Immature natural killer cell (primary cell): ENCODE measurements at regions not wholly inside any gene's neighbourhood (a gene's known extent, or its start where the extent isn't known, plus 50 kb on each side); places are given as distances from the start of the nearest gene placed in this dataset.
"Not testable (repeated sequence)": the region's sequence is repeated elsewhere in the genome, so short reads cannot be mapped to it uniquely, and the experiment has no call there.

Experiments
- DNase-seq, 3 donors: peaks; one replicate each; pipeline ENCODE4 v3.0.0; 2022; ENCODE audit warnings: mixed read lengths in 1 of 3
- H3K27ac Mint-ChIP-seq, 6 donors: one replicate each; pipeline ENCODE4 v1.8.0; 2020; ENCODE audit warnings: mixed read lengths in 6 of 6, mild to moderate bottlenecking in 5 of 6, inconsistent platforms in 4 of 6, moderate library complexity in 3 of 6
- H3K27me3 Mint-ChIP-seq, 3 donors: one replicate each; pipeline ENCODE4 v1.8.0; 2020 to 2021; ENCODE audit warnings: low read depth in 3 of 3, mild to moderate bottlenecking in 3 of 3, mixed read lengths in 3 of 3, moderate library complexity in 3 of 3, inconsistent platforms in 1 of 3
- H3K36me3 Mint-ChIP-seq, 3 donors: one replicate each; pipeline ENCODE4 v1.8.0; 2020; ENCODE audit warnings: mixed read lengths in 3 of 3, inconsistent platforms in 2 of 3, mild to moderate bottlenecking in 2 of 3
- H3K4me1 Mint-ChIP-seq, 2 donors: one replicate each; pipeline ENCODE4 v1.8.0; 2020; ENCODE audit warnings: inconsistent platforms in 2 of 2, mild to moderate bottlenecking in 2 of 2, mixed read lengths in 2 of 2, moderate library complexity in 1 of 2
- H3K4me3 Mint-ChIP-seq, 5 donors: one replicate each; pipeline ENCODE4 v1.8.0; 2020; ENCODE audit warnings: mild to moderate bottlenecking in 5 of 5, mixed read lengths in 5 of 5, inconsistent platforms in 3 of 5, moderate library complexity in 3 of 5
- H3K9me3 Mint-ChIP-seq, 6 donors: one replicate each; pipeline ENCODE4 v1.8.0; 2020; ENCODE audit warnings: mild to moderate bottlenecking in 6 of 6, mixed read lengths in 6 of 6, inconsistent platforms in 4 of 6, moderate library complexity in 3 of 6

- Mint-ChIP-seq H3K27ac (no peak overlapping the region), H3K27me3 (peaks cover 0 to 5% (median 4%) of the 10 kb centered on the region in 3 donors), H3K4me1 (no peaks in the 10 kb centered on the region), H3K36me3 (no peaks in the 10 kb centered on the region), H3K4me3 (no peak overlapping the region), H3K9me3 (peaks cover 0 to 13% (median 2%) of the 10 kb centered on the region in 6 donors)
- no peak for DNase-seq
Observed at GRCh38 chr5:16987776-16988175, 51.7 kb upstream of the MYO10 start.

- not testable (repeated sequence) for DNase-seq, H3K36me3 Mint-ChIP-seq, H3K4me1 Mint-ChIP-seq, H3K4me3 Mint-ChIP-seq, H3K27ac Mint-ChIP-seq, H3K27me3 Mint-ChIP-seq, H3K9me3 Mint-ChIP-seq
Observed at GRCh38 chr5:16990817-16991520, 54.9 kb upstream of the MYO10 start.

- no peak for DNase-seq
- Mint-ChIP-seq H3K27ac (no peak overlapping the region), H3K27me3 (peaks cover 3 to 5% (median 4%) of the 10 kb centered on the region in 3 donors), H3K4me3 (no peak overlapping the region), H3K4me1 (no peaks in the 10 kb centered on the region), H3K36me3 (peaks cover 0 to 4% (median 0%) of the 10 kb centered on the region in 3 donors), H3K9me3 (peaks cover 0 to 10% (median 7%) of the 10 kb centered on the region in 6 donors)
Observed at GRCh38 chr5:16992006-16992405, 55.9 kb upstream of the MYO10 start.

- H3K27me3 Mint-ChIP-seq: peaks cover 3 to 5% (median 4%) of the 10 kb centered on the region in 3 donors
Observed at GRCh38 chr5:16992444-16992843, 56.4 kb upstream of the MYO10 start.

GRCh38 chr5:16994565-16994964 lies 58.5 kb upstream of the MYO10 start:
- Mint-ChIP-seq H3K27ac (no peak overlapping the region), H3K4me3 (no peak overlapping the region), H3K4me1 (no peaks in the 10 kb centered on the region), H3K36me3 (peaks cover 0 to 4% (median 0%) of the 10 kb centered on the region in 3 donors), H3K9me3 (peaks cover 0 to 13% (median 7%) of the 10 kb centered on the region in 6 donors), H3K27me3 (peaks cover 2 to 4% (median 3%) of the 10 kb centered on the region in 3 donors)
- no peak for DNase-seq

More at GRCh38 chr5:16992444-16992843, 56.4 kb upstream of the MYO10 start:
- H3K4me3 Mint-ChIP-seq: no peak overlapping the region
- peaks cover 0 to 4% (median 0%) of the 10 kb centered on the region in 3 donors for H3K36me3 Mint-ChIP-seq
- no peak for DNase-seq
- H3K27ac Mint-ChIP-seq: no peak overlapping the region
- H3K9me3 Mint-ChIP-seq: peaks cover 0 to 10% (median 7%) of the 10 kb centered on the region in 6 donors
- no peaks in the 10 kb centered on the region for H3K4me1 Mint-ChIP-seq

GRCh38 chr5:16995372-16995771 lies 59.3 kb upstream of the MYO10 start:
- no peak overlapping the region for H3K27ac Mint-ChIP-seq
- no peaks in the 10 kb centered on the region for H3K4me1 Mint-ChIP-seq
- DNase-seq: no peak
- peaks cover 0 to 4% (median 0%) of the 10 kb centered on the region in 3 donors for H3K36me3 Mint-ChIP-seq
- peaks cover 0 to 4% (median 3%) of the 10 kb centered on the region in 3 donors for H3K27me3 Mint-ChIP-seq
- H3K4me3 Mint-ChIP-seq: no peak overlapping the region
- peaks cover 0 to 13% (median 8%) of the 10 kb centered on the region in 6 donors for H3K9me3 Mint-ChIP-seq

- no peaks in the 10 kb centered on the region for H3K4me1 Mint-ChIP-seq
- DNase-seq: no peak
- no peak overlapping the region for H3K4me3 Mint-ChIP-seq
- H3K36me3 Mint-ChIP-seq: no peaks in the 10 kb centered on the region
- H3K27ac Mint-ChIP-seq: no peak overlapping the region
- peaks cover 0 to 3% (median 2%) of the 10 kb centered on the region in 3 donors for H3K27me3 Mint-ChIP-seq
- peaks cover 2 to 11% (median 5%) of the 10 kb centered on the region in 6 donors for H3K9me3 Mint-ChIP-seq
Observed at GRCh38 chr5:17000291-17000939, 64.3 kb upstream of the MYO10 start.

GRCh38 chr5:17001428-17001827 lies 65.3 kb upstream of the MYO10 start:
- Mint-ChIP-seq H3K4me1 (no peaks in the 10 kb centered on the region), H3K9me3 (peaks cover 2 to 11% (median 5%) of the 10 kb centered on the region in 6 donors), H3K27ac (no peak overlapping the region), H3K36me3 (no peaks in the 10 kb centered on the region), H3K4me3 (no peak overlapping the region), H3K27me3 (peaks cover 0 to 3% (median 2%) of the 10 kb centered on the region in 3 donors)
- no peak for DNase-seq

GRCh38 chr5:17004441-17005106 lies 68.5 kb upstream of the MYO10 start:
- peaks cover 0 to 16% (median 3%) of the 10 kb centered on the region in 6 donors for H3K9me3 Mint-ChIP-seq
- peaks cover 0 to 3% (median 2%) of the 10 kb centered on the region in 3 donors for H3K27me3 Mint-ChIP-seq
- DNase-seq: no peak
- H3K4me1 Mint-ChIP-seq: no peaks in the 10 kb centered on the region
- no peak overlapping the region for H3K4me3 Mint-ChIP-seq
- H3K27ac Mint-ChIP-seq: no peak overlapping the region
- H3K36me3 Mint-ChIP-seq: no peaks in the 10 kb centered on the region

- Mint-ChIP-seq H3K4me3 (no peak overlapping the region), H3K9me3 (peaks cover 0 to 16% (median 2%) of the 10 kb centered on the region in 6 donors), H3K27me3 (peaks cover 0 to 3% (median 2%) of the 10 kb centered on the region in 3 donors), H3K27ac (no peak overlapping the region), H3K36me3 (no peaks in the 10 kb centered on the region), H3K4me1 (no peaks in the 10 kb centered on the region)
- no peak for DNase-seq
Observed at GRCh38 chr5:17005107-17005828, 69.2 kb upstream of the MYO10 start.

GRCh38 chr5:17012289-17012688 lies 76.2 kb upstream of the MYO10 start:
- peaks cover 0 to 3% (median 0%) of the 10 kb centered on the region in 3 donors for H3K36me3 Mint-ChIP-seq
- peaks cover 3 to 12% (median 9%) of the 10 kb centered on the region in 6 donors for H3K9me3 Mint-ChIP-seq

GRCh38 chr5:17014686-17015085 lies 78.6 kb upstream of the MYO10 start:
- Mint-ChIP-seq H3K9me3 (peaks cover 1 to 12% (median 7%) of the 10 kb centered on the region in 6 donors), H3K36me3 (peaks cover 0 to 3% (median 0%) of the 10 kb centered on the region in 3 donors), H3K27ac (no peak overlapping the region), H3K4me3 (no peak overlapping the region), H3K4me1 (no peaks in the 10 kb centered on the region), H3K27me3 (peaks cover 0 to 1% (median 0%) of the 10 kb centered on the region in 3 donors)
- DNase-seq: no peak

More at GRCh38 chr5:17012289-17012688, 76.2 kb upstream of the MYO10 start:
- Mint-ChIP-seq H3K27ac (no peak overlapping the region), H3K27me3 (peaks cover 0 to 1% (median 0%) of the 10 kb centered on the region in 3 donors), H3K4me3 (no peak overlapping the region), H3K4me1 (no peaks in the 10 kb centered on the region)
- DNase-seq: no peak

- Mint-ChIP-seq H3K4me1 (no peaks in the 10 kb centered on the region), H3K4me3 (no peak overlapping the region)
Observed at GRCh38 chr5:17018871-17019270, 82.8 kb upstream of the MYO10 start.

More at GRCh38 chr5:17018871-17019270, 82.8 kb upstream of the MYO10 start:
- DNase-seq: no peak
- H3K36me3 Mint-ChIP-seq: no peaks in the 10 kb centered on the region
- peaks cover 0 to 6% (median 2%) of the 10 kb centered on the region in 6 donors for H3K9me3 Mint-ChIP-seq
- peaks cover 0 to 1% (median 0%) of the 10 kb centered on the region in 3 donors for H3K27me3 Mint-ChIP-seq
- no peak overlapping the region for H3K27ac Mint-ChIP-seq
